HCT116 (cell line): ENCODE measurements at regions not wholly inside any gene's neighbourhood (a gene's known extent, or its start where the extent isn't known, plus 50 kb on each side); places are given as distances from the start of the nearest gene placed in this dataset.

Source experiments
- ATAC-seq: fragments of 200-7000 bp; cut with Tn5 transposase; 2 replicates; pipeline ENCODE4 v1.9.1; 2020; ENCODE audit warnings: mild to moderate bottlenecking, moderate library complexity
- BruUV-seq: library from RNA; stranded (reverse); fragments of 400-500 nt; replicated peaks from 2 replicates; lab custom pipeline; 2021; lab: Mats Ljungman, UMichigan
- CTCF ChIA-PET: fragments of 300-600 bp; sonication (Branson Sonifier 250); formaldehyde crosslinking; loops from one replicate; lab custom pipeline; 2021; ENCODE audit warnings: antibody characterized with exemption; lab: Charles Lee
- POLR2A ChIA-PET: fragments of 300-600, 350-600 bp; sonication (Branson Sonifier 250); formaldehyde crosslinking; loops from one replicate; lab custom pipeline; 2021; ENCODE audit warnings: antibody characterized with exemption; lab: Charles Lee
- RAD21 ChIA-PET, 2 experiments: fragments of 300-600 bp; sonication (Branson Sonifier 250); formaldehyde crosslinking; loops; one replicate each; lab custom pipeline; 2023; ENCODE audit warnings: low total read pairs in 2 of 2; ENCODE audit not compliant: uncharacterized antibody in 2 of 2, unreplicated experiment in 2 of 2, low non-redundant PET in 1 of 2; lab: Charles Lee
- DNase-seq: peaks from one replicate; pipeline ENCODE4 v3.0.0-alpha.2; 2010; ENCODE audit warnings: low read depth, low spot score
- H2AFZ ChIP-seq: fragments of 200-600 bp; shearing (Covaris generic), sonication (generic); 2 replicates; pipeline ENCODE4 v1.6.1; 2017; ENCODE audit warnings: low read depth, mixed run types, mixed read lengths, antibody characterized with exemption, low read length; ENCODE audit not compliant: poor library complexity, severe bottlenecking
- H3K27ac ChIP-seq: 2 replicates; pipeline ENCODE4 v1.5.1; 2012; ENCODE audit warnings: low read depth, low read length
- H3K27me3 ChIP-seq: fragments of 200-600 bp; sonication (generic); 2 replicates; pipeline ENCODE4 v1.6.1; 2016; ENCODE audit warnings: mixed run types, low read length, mixed read lengths; ENCODE audit not compliant: insufficient read depth
- H3K36me3 ChIP-seq, 2 experiments: fragments of 200-500 bp in 1 of 2; fragments of 200-600 bp in 1 of 2; sonication (Bioruptor generic) in 1 of 2; sonication (generic) in 1 of 2; 2 replicates each; pipeline versions ENCODE4 v1.5.1 to v1.6.1; 2014 to 2016; ENCODE audit warnings: low read length in 2 of 2, inconsistent platforms in 1 of 2, mixed read lengths in 1 of 2, mixed run types in 1 of 2; ENCODE audit not compliant: insufficient read depth in 2 of 2, control insufficient read depth in 1 of 2
- H3K4me1 ChIP-seq, 2 experiments: fragments of 200-600 bp in 1 of 2; sonication (generic) in 1 of 2; 2 replicates each; pipeline versions ENCODE4 v1.5.1 to v1.6.1; 2012 to 2017; ENCODE audit warnings: low read length in 2 of 2, inconsistent platforms in 1 of 2, mild to moderate bottlenecking in 1 of 2, mixed read lengths in 1 of 2, mixed run types in 1 of 2, moderate library complexity in 1 of 2; ENCODE audit not compliant: insufficient read depth in 2 of 2, control insufficient read depth in 1 of 2
- H3K4me2 ChIP-seq: fragments of 200-600 bp; sonication (generic); 2 replicates; pipeline ENCODE4 v1.6.1; 2017; ENCODE audit warnings: mixed run types, low read length, mixed read lengths
- H3K4me3 ChIP-seq, 2 experiments: fragments of 200-600 bp in 1 of 2; sonication (generic) in 1 of 2; replicated peaks in 1 of 2; 2 replicates each; pipeline ENCODE4 v1.5.1; 2011 to 2016; ENCODE audit warnings: low read length in 2 of 2, control low read depth in 1 of 2, low read depth in 1 of 2, mild to moderate bottlenecking in 1 of 2, mixed read lengths in 1 of 2, mixed run types in 1 of 2
- H3K79me2 ChIP-seq: fragments of 200-600 bp; sonication (generic); 2 replicates; pipeline ENCODE4 v1.6.1; 2017; ENCODE audit warnings: mild to moderate bottlenecking, mixed run types, low read length, moderate library complexity, mixed read lengths; ENCODE audit not compliant: insufficient read depth
- H3K9ac ChIP-seq: fragments of 200-600 bp; sonication (generic); 2 replicates; pipeline ENCODE4 v1.6.1; 2016; ENCODE audit warnings: low read length, mixed read lengths
- H3K9me2 ChIP-seq: fragments of 200-600 bp; sonication (generic), shearing (Covaris generic); 2 replicates; pipeline ENCODE4 v1.6.1; 2017; ENCODE audit warnings: mixed run types, mild to moderate bottlenecking, moderate library complexity; ENCODE audit not compliant: insufficient read depth
- H3K9me3 ChIP-seq, 2 experiments: fragments of 200-500 bp in 1 of 2; fragments of 200-600 bp in 1 of 2; sonication (Bioruptor generic) in 1 of 2; sonication (generic) in 1 of 2; 2 replicates each; pipeline ENCODE4 v1.6.1; 2014 to 2017; ENCODE audit warnings: low read length in 2 of 2, mixed read lengths in 2 of 2, inconsistent platforms in 1 of 2, low read depth in 1 of 2, mild to moderate bottlenecking in 1 of 2, mixed run types in 1 of 2, moderate library complexity in 1 of 2; ENCODE audit not compliant: control insufficient read depth in 1 of 2, insufficient read depth in 1 of 2
- H4K20me1 ChIP-seq: fragments of 200-600 bp; sonication (generic), shearing (Covaris generic); 2 replicates; pipeline ENCODE4 v1.6.1; 2017; ENCODE audit warnings: mixed run types, mild to moderate bottlenecking, moderate library complexity; ENCODE audit not compliant: insufficient read depth
- CBX3 ChIP-seq: IDR thresholded peaks from 2 replicates; pipeline ENCODE4 v1.6.1; 2012; ENCODE audit warnings: low read depth
- CEBPB ChIP-seq: IDR thresholded peaks from 2 replicates; pipeline ENCODE4 v1.6.1; 2012; ENCODE audit warnings: low read depth
- EZH2 ChIP-seq: fragments of 200-600 bp; sonication (generic); IDR thresholded peaks from 2 replicates; pipeline ENCODE4 v1.6.1; 2017; ENCODE audit warnings: antibody characterized with exemption, mixed run types
- EZH2phosphoT487 ChIP-seq: fragments of 200-600 bp; IDR thresholded peaks from 2 replicates; pipeline ENCODE4 v1.6.1; 2018; ENCODE audit warnings: antibody characterized with exemption, borderline replicate concordance
- FOSL1 ChIP-seq: IDR thresholded peaks from 2 replicates; pipeline ENCODE4 v1.6.1; 2012; ENCODE audit warnings: low read depth
- JUND ChIP-seq: IDR thresholded peaks from 2 replicates; pipeline ENCODE4 v1.6.1; 2012
- POLR2A ChIP-seq: IDR thresholded peaks from 2 replicates; pipeline ENCODE4 v1.7.0; 2011; ENCODE audit warnings: borderline replicate concordance; ENCODE audit not compliant: insufficient read depth, insufficient read length; ENCODE audit errors: extremely low read depth
- POLR2AphosphoS5 ChIP-seq: IDR thresholded peaks from 2 replicates; pipeline ENCODE4 v1.6.1; 2011; ENCODE audit warnings: mild to moderate bottlenecking, low read depth, low read length, moderate library complexity
- RAD21 ChIP-seq: IDR thresholded peaks from 2 replicates; pipeline ENCODE4 v1.6.1; 2012; ENCODE audit warnings: low read depth, mild to moderate bottlenecking
- SIN3A ChIP-seq: IDR thresholded peaks from 2 replicates; pipeline ENCODE4 v1.6.1; 2012; ENCODE audit warnings: low read depth
- SRF ChIP-seq: IDR thresholded peaks from 2 replicates; pipeline ENCODE4 v1.6.1; 2012; ENCODE audit warnings: low read depth
- TCF7L2 ChIP-seq: IDR thresholded peaks from 2 replicates; pipeline ENCODE4 v1.7.0; 2011; ENCODE audit warnings: borderline replicate concordance, inconsistent platforms; ENCODE audit not compliant: insufficient read depth, insufficient read length; ENCODE audit errors: extremely low read depth
- YY1 ChIP-seq: IDR thresholded peaks from 2 replicates; pipeline ENCODE4 v1.6.1; 2011; ENCODE audit warnings: low read length, low read depth, moderate library complexity, mild to moderate bottlenecking; ENCODE audit not compliant: insufficient replicate concordance; ENCODE audit errors: extremely low read depth
- ZFX ChIP-seq: fragments of 450-650 bp; IDR thresholded peaks from 2 replicates; pipeline ENCODE4 v1.6.1; 2017
- ZNF274 ChIP-seq: fragments of 200-500 bp; sonication (Bioruptor generic); IDR thresholded peaks from 2 replicates; pipeline ENCODE4 v1.6.1; 2014; ENCODE audit warnings: mild to moderate bottlenecking, low read depth, low read length, inconsistent platforms
- intact Hi-C: fragments of 100-400 bp; cut with micrococcal nuclease; formaldehyde crosslinking; loops from 2 replicates; pipeline ENCODE4 v1.10.0; 2022
- TF ChIP-seq, protein P1 (sequence below): IDR thresholded peaks from 2 replicates; pipeline ENCODE4 v1.6.1; 2012
- TF ChIP-seq, protein P2 (sequence below): IDR thresholded peaks from 2 replicates; pipeline ENCODE4 v1.6.1; 2011; ENCODE audit warnings: mild to moderate bottlenecking, low read length, moderate library complexity; ENCODE audit not compliant: insufficient replicate concordance; ENCODE audit errors: extremely low read depth

DNA sequence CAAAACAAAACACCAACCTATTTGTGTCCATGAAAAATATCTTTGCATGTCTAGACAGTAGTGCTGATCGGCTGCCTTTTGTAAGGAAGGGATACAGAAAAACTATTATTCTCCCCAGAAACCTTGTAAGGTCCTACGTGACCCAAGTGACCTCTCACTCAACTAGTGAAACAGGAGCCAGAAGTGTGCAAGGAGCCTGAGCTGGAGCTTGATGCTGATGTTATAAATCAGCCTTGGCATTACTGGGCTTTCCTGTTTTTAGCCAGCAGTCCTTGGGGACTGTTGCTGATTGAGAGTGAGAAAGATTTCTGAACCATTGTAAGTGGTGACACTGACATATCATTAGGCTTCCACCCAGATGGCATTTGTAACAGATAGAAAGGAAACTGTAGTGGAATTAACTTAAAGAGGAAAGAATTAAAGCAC is 100.8 kb upstream of the LIMCH1 start (continued):
- no peak for TF ChIP-seq POLR2AphosphoS5
- TF ChIP-seq SIN3A: no peak
- no peak for TF ChIP-seq CBX3
- TF ChIP-seq, protein P1, sequence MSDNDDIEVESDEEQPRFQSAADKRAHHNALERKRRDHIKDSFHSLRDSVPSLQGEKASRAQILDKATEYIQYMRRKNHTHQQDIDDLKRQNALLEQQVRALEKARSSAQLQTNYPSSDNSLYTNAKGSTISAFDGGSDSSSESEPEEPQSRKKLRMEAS: no peak
- no peak for TF ChIP-seq ZFX
- no peak for TF ChIP-seq JUND
- TF ChIP-seq ZNF274: no peak

DNA sequence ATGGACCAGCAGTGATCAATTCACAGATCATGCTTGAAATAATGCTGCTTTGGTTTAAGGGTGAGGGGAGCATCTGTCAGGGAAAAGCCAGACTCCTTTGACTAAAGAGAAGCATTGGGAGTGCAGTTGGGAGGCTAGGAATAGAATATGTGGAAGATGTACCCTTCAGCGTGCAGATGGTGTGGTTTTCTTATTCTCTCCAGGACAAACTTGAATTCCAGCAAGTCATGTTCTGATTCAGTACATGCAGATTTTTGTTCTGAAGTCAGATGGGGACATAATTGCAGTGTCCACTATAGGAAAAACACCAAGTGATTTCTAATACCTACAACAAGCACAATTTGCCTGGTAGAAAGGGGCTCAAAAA is 99.0 kb upstream of the LIMCH1 start:
- Histone ChIP-seq H3K4me1 (no peaks in the 10 kb centered on the region), H3K4me2 (no peak overlapping the region), H3K36me3 (no peaks in the 10 kb centered on the region), H3K9me3 (no peaks in the 10 kb centered on the region), H3K79me2 (no peaks in the 10 kb centered on the region), H4K20me1 (no peaks in the 10 kb centered on the region), H3K27me3 (no peaks in the 10 kb centered on the region), H3K4me3 (no peak overlapping the region), H2AFZ (no peak overlapping the region), H3K9ac (no peak overlapping the region), H3K9me2 (no peaks in the 10 kb centered on the region), H3K27ac (no peak overlapping the region)
- ATAC-seq (no peak), DNase-seq (no peak)
- intact Hi-C loops: no loop called here
- CTCF ChIA-PET: no interaction called here
- BruUV-seq: no TSS peak
- RAD21 ChIA-PET: no interaction called here
- TF ChIP-seq POLR2A: no peak
- TF ChIP-seq RAD21: no peak
- POLR2A ChIA-PET: no interaction called here

DNA sequence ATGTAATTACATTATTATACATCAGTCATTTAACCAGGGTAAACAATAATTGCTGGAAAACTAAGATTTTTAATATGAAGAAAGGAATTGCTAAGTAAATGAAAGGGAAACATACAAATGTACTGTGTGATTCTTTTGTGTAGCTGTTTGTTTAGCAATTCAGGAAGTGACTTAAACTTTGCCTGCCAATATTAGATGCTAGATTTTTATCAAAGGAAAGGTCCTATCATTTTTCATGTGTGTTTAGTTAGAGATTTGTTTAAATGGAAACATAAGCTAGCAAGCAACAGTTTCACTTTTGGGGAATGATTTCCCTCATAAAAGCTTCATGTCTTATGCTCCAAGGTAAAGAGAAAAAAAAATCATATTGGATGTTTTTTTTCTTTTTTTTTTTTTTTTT is 95.1 kb upstream of the LIMCH1 start:
- no peak for DNase-seq
- ATAC-seq: no peak
- no peaks in the 10 kb centered on the region for H3K4me1 ChIP-seq
- POLR2A ChIA-PET: no interaction called here
- H4K20me1 ChIP-seq: no peaks in the 10 kb centered on the region
- no peak overlapping the region for H3K4me3 ChIP-seq
- H3K9me3 ChIP-seq: no peaks in the 10 kb centered on the region
- no TSS peak for BruUV-seq
- no peaks in the 10 kb centered on the region for H3K36me3 ChIP-seq
- H3K27me3 ChIP-seq: no peaks in the 10 kb centered on the region
- RAD21 ChIA-PET: no interaction called here
- no peak for TF ChIP-seq EZH2phosphoT487
- TF ChIP-seq JUND: no peak
- TF ChIP-seq RAD21: no peak
- TF ChIP-seq YY1: no peak
- TF ChIP-seq SRF: no peak
- TF ChIP-seq POLR2A: no peak
- no peak for TF ChIP-seq FOSL1
- TF ChIP-seq, protein P2, sequence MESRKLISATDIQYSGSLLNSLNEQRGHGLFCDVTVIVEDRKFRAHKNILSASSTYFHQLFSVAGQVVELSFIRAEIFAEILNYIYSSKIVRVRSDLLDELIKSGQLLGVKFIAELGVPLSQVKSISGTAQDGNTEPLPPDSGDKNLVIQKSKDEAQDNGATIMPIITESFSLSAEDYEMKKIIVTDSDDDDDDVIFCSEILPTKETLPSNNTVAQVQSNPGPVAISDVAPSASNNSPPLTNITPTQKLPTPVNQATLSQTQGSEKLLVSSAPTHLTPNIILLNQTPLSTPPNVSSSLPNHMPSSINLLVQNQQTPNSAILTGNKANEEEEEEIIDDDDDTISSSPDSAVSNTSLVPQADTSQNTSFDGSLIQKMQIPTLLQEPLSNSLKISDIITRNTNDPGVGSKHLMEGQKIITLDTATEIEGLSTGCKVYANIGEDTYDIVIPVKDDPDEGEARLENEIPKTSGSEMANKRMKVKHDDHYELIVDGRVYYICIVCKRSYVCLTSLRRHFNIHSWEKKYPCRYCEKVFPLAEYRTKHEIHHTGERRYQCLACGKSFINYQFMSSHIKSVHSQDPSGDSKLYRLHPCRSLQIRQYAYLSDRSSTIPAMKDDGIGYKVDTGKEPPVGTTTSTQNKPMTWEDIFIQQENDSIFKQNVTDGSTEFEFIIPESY: no peak
- TF ChIP-seq EZH2: no peak
- no peak for TF ChIP-seq POLR2AphosphoS5
- TF ChIP-seq TCF7L2: no peak
- TF ChIP-seq CEBPB: no peak
- TF ChIP-seq, protein P1: no peak
- no peak for TF ChIP-seq CBX3
- CTCF ChIA-PET: no interaction called here
- H3K9ac ChIP-seq: no peak overlapping the region
- H2AFZ ChIP-seq: no peak overlapping the region
- no peaks in the 10 kb centered on the region for H3K9me2 ChIP-seq
- H3K4me2 ChIP-seq: no peak overlapping the region
- intact Hi-C loops: no loop called here
- no peak overlapping the region for H3K27ac ChIP-seq
- H3K79me2 ChIP-seq: no peaks in the 10 kb centered on the region
